GM19463 (cell line): ENCODE measurements at regions not wholly inside any gene's neighbourhood (a gene's known extent, or its start where the extent isn't known, plus 50 kb on each side); places are given as distances from the start of the nearest gene placed in this dataset.
"Not testable (repeated sequence)": the region's sequence is repeated elsewhere in the genome, so short reads cannot be mapped to it uniquely, and the experiment has no call there.

Experiments used
- ATAC-seq: cut with Tn5 transposase; IDR thresholded peaks from one replicate; pipeline ENCODE4 v1.9.1; 2021; ENCODE audit warnings: mild to moderate bottlenecking, moderate library complexity; ENCODE audit not compliant: unreplicated experiment

GRCh38 chr1:178606839-178607238, 93.9 kb downstream of the TEX35 start:
- no peak for ATAC-seq

- ATAC-seq = peak; percentile 61
Measured at GRCh38 chr1:178607718-178608408, 95.0 kb downstream of the TEX35 start.

GRCh38 chr1:178609015-178609414, 96.1 kb downstream of the TEX35 start:
- no peak for ATAC-seq

GRCh38 chr1:178610690-178611410, 97.9 kb downstream of the TEX35 start:
- ATAC-seq = not testable (repeated sequence)

GRCh38 chr1:178612261-178612660, 99.4 kb downstream of the TEX35 start:
- ATAC-seq = no peak

- ATAC-seq = no peak
Measured at GRCh38 chr1:178613271-178613945, 100.5 kb downstream of the TEX35 start.

GRCh38 chr1:178614286-178614685, 101.4 kb downstream of the TEX35 start:
- ATAC-seq = no peak

- ATAC-seq = no peak
Measured at GRCh38 chr1:178619042-178619927, 105.8 kb upstream of the RALGPS2 start.

GRCh38 chr1:178620584-178621475, 104.2 kb upstream of the RALGPS2 start:
- ATAC-seq = no peak

GRCh38 chr1:178621822-178622221, 103.2 kb upstream of the RALGPS2 start:
- ATAC-seq = no peak

GRCh38 chr1:178625695-178626094, 99.3 kb upstream of the RALGPS2 start:
- no peak for ATAC-seq

- ATAC-seq = no peak
Measured at GRCh38 chr1:178627037-178627436, 98.0 kb upstream of the RALGPS2 start.

- ATAC-seq = no peak
Measured at GRCh38 chr1:178628637-178629251, 96.3 kb upstream of the RALGPS2 start.

- ATAC-seq = no peak
Measured at GRCh38 chr1:178629252-178630154, 95.5 kb upstream of the RALGPS2 start.

- no peak for ATAC-seq
Measured at GRCh38 chr1:178630417-178630816, 94.6 kb upstream of the RALGPS2 start.

- ATAC-seq = no peak
Measured at GRCh38 chr1:178632653-178633052, 92.4 kb upstream of the RALGPS2 start.

- ATAC-seq = no peak
Measured at GRCh38 chr1:178633056-178633455, 92.0 kb upstream of the RALGPS2 start.

- ATAC-seq = no peak
Measured at GRCh38 chr1:178634445-178634844, 90.6 kb upstream of the RALGPS2 start.
